Mesenchymal stem cell (in vitro differentiated cells and primary cell): ENCODE measurements at regions not wholly inside any gene's neighbourhood (a gene's known extent, or its start where the extent isn't known, plus 50 kb on each side); places are given as distances from the start of the nearest gene placed in this dataset.

Experiments used
- DNase-seq: peaks from one replicate; pipeline ENCODE4 v3.0.0-alpha.2; 2013
- H2AFZ ChIP-seq: one replicate; pipeline ENCODE4 v1.6.1; 2013; ENCODE audit warnings: low read depth, mild to moderate bottlenecking, control low read depth, inconsistent platforms, low read length, moderate library complexity
- H2AK5ac ChIP-seq: 2 replicates; pipeline ENCODE4 v1.6.1; 2013; ENCODE audit warnings: low read length, moderate library complexity, mild to moderate bottlenecking, inconsistent platforms; ENCODE audit not compliant: severe bottlenecking
- H2BK120ac ChIP-seq: one replicate; pipeline ENCODE4 v1.6.1; 2013; ENCODE audit warnings: low read depth, mild to moderate bottlenecking, inconsistent platforms, low read length, moderate library complexity
- H2BK12ac ChIP-seq, 2 experiments: one replicate each; pipeline ENCODE4 v1.6.1; 2013; ENCODE audit warnings: inconsistent platforms in 2 of 2, low read length in 2 of 2, mild to moderate bottlenecking in 2 of 2, moderate library complexity in 2 of 2, control low read depth in 1 of 2
- H2BK15ac ChIP-seq: one replicate; pipeline ENCODE4 v1.6.1; 2013; ENCODE audit warnings: mild to moderate bottlenecking, low read depth, inconsistent platforms; ENCODE audit not compliant: poor library complexity, severe bottlenecking
- H2BK5ac ChIP-seq: 2 replicates; pipeline ENCODE4 v1.6.1; 2013; ENCODE audit warnings: low read depth, mild to moderate bottlenecking, low read length, control low read depth, inconsistent platforms; ENCODE audit not compliant: poor library complexity, severe bottlenecking
- H3K14ac ChIP-seq, 2 experiments: one replicate each; pipeline ENCODE4 v1.6.1; 2013; ENCODE audit warnings: inconsistent platforms in 2 of 2, low read length in 2 of 2, control low read depth in 1 of 2, mild to moderate bottlenecking in 1 of 2, moderate library complexity in 1 of 2
- H3K18ac ChIP-seq, 2 experiments: one replicate each; pipeline ENCODE4 v1.6.1; 2013; ENCODE audit warnings: inconsistent platforms in 2 of 2, low read length in 2 of 2, control low read depth in 1 of 2, low read depth in 1 of 2, mild to moderate bottlenecking in 1 of 2
- H3K23ac ChIP-seq, 2 experiments: one replicate each; pipeline ENCODE4 v1.6.1; 2013; ENCODE audit warnings: inconsistent platforms in 2 of 2, low read length in 2 of 2, mild to moderate bottlenecking in 2 of 2, moderate library complexity in 2 of 2, control low read depth in 1 of 2
- H3K27ac ChIP-seq: 2 replicates; pipeline ENCODE4 v1.5.1; 2013; ENCODE audit warnings: mild to moderate bottlenecking, moderate library complexity, low read length, control low read depth, inconsistent platforms; ENCODE audit not compliant: poor library complexity, severe bottlenecking
- H3K27me3 ChIP-seq, 2 experiments: 2 replicates each; pipeline versions ENCODE4 v1.6.1 to v1.7.0; 2013; ENCODE audit warnings: low read length in 2 of 2, mild to moderate bottlenecking in 2 of 2, moderate library complexity in 2 of 2, control low read depth in 1 of 2, inconsistent platforms in 1 of 2; ENCODE audit not compliant: control insufficient read depth in 1 of 2, insufficient read depth in 1 of 2
- H3K36me3 ChIP-seq, 2 experiments: 2 replicates each; pipeline versions ENCODE4 v1.6.1 to v1.7.0; 2013; ENCODE audit warnings: low read length in 2 of 2, control low read depth in 1 of 2, inconsistent platforms in 1 of 2, low read depth in 1 of 2, mild to moderate bottlenecking in 1 of 2; ENCODE audit not compliant: insufficient read depth in 2 of 2, control insufficient read depth in 1 of 2
- H3K4ac ChIP-seq, 2 experiments: one replicate each; pipeline ENCODE4 v1.6.1; 2013; ENCODE audit warnings: inconsistent platforms in 2 of 2, low read length in 2 of 2, mild to moderate bottlenecking in 2 of 2, moderate library complexity in 2 of 2, control low read depth in 1 of 2, low read depth in 1 of 2
- H3K4me1 ChIP-seq: 2 replicates; pipeline ENCODE4 v1.6.1; 2013; ENCODE audit warnings: low read depth, low read length, control low read depth; ENCODE audit not compliant: control insufficient read depth, insufficient read depth
- H3K4me2 ChIP-seq: 2 replicates; pipeline ENCODE4 v1.6.1; 2013; ENCODE audit warnings: low read length, mild to moderate bottlenecking, inconsistent platforms; ENCODE audit not compliant: poor library complexity, severe bottlenecking
- H3K4me3 ChIP-seq, 2 experiments: 2 replicates each; pipeline versions ENCODE4 v1.5.1 to v1.7.0; 2013; ENCODE audit warnings: low read length in 2 of 2, mild to moderate bottlenecking in 2 of 2, control low read depth in 1 of 2, low read depth in 1 of 2; ENCODE audit not compliant: insufficient read depth in 1 of 2
- H3K79me1 ChIP-seq: replicated peaks from 2 replicates; pipeline ENCODE4 v1.6.1; 2013; ENCODE audit warnings: mild to moderate bottlenecking, control low read depth, low read length, inconsistent platforms; ENCODE audit not compliant: poor library complexity, severe bottlenecking
- H3K9ac ChIP-seq: 2 replicates; pipeline ENCODE4 v1.7.0; 2013; ENCODE audit warnings: mild to moderate bottlenecking, low read length, moderate library complexity
- H3K9me3 ChIP-seq: 2 replicates; pipeline ENCODE4 v1.7.0; 2013; ENCODE audit warnings: mild to moderate bottlenecking, low read length; ENCODE audit not compliant: control insufficient read depth
- H4K8ac ChIP-seq: one replicate; pipeline ENCODE4 v1.6.1; 2013; ENCODE audit warnings: inconsistent platforms, mild to moderate bottlenecking, low read length, moderate library complexity
- H4K91ac ChIP-seq: one replicate; pipeline ENCODE4 v1.6.1; 2013; ENCODE audit warnings: mild to moderate bottlenecking, low read length, inconsistent platforms
- WGBS: methylation state at CpG from one replicate; pipeline ENCODE4 v1.1.7; 2013; ENCODE audit warnings: mixed read lengths; 5-methylcytosine and 5-hydroxymethylcytosine counted together

DNA sequence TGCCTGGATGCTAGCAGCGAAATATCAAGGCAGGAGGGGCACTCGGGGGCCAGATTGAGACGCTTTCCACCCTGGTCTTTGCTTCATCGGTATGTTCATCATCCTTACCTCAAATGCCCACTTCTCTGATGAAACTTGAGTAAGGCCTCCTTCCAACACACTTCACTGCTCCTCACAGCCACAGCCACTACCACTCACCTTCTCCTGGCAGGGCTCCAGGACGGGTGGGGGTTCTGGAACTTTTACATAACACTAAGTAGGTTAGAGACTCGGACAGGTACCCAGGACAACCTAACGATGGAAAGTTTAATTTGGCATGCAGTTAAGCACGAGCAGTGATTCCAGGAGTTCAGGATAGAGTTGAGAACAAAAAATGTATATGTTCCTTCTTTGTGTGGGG lies 73.9 kb upstream of the SPAG17 start:
- H3K36me3 ChIP-seq, result no peaks in the 10 kb centered on the region
- no peak overlapping the region for H3K23ac ChIP-seq
- H3K9ac ChIP-seq, result no peak overlapping the region
- no peaks in the 10 kb centered on the region for H3K27me3 ChIP-seq
- no peak overlapping the region for H4K91ac ChIP-seq
- no peak overlapping the region for H2BK15ac ChIP-seq
- no peak overlapping the region for H2AK5ac ChIP-seq
- DNase-seq, result no peak
- H3K14ac ChIP-seq, result no peak overlapping the region
- H2BK5ac ChIP-seq, result no peak overlapping the region
- H3K18ac ChIP-seq, result no peak overlapping the region
- H2AFZ ChIP-seq, result no peak overlapping the region
- no peak overlapping the region for H3K4me2 ChIP-seq
- no peaks in the 10 kb centered on the region for H3K4me1 ChIP-seq
- H2BK120ac ChIP-seq, result no peak overlapping the region
- no peaks in the 10 kb centered on the region for H3K9me3 ChIP-seq
- no peak overlapping the region for H3K27ac ChIP-seq
- no peaks in the 10 kb centered on the region for H3K79me1 ChIP-seq
- H4K8ac ChIP-seq, result no peak overlapping the region
- H2BK12ac ChIP-seq, result no peak overlapping the region
- H3K4ac ChIP-seq, result no peak overlapping the region
- H3K4me3 ChIP-seq, result no peak overlapping the region
- 81% methylated on average over 8 of the region's 8 CpGs for WGBS

DNA sequence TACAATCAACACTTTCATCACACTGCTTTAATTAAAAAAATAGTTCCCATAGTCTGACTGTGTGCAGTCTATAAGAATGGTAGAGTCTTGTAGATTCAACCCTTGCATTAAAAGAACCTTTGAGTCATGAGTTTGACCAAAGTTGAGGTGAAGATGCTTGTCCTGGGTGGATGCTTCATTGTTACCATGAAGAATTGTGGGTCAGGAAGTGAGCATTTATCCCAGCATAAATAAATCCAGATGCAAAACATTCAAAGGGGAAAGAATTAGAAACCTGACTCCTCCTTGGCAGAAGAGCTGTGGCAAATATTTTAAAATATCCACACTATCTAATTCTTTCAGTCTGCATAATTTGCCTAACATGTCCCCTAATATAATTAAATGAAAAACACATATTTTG lies 72.9 kb upstream of the SPAG17 start:
- Histone ChIP-seq H4K91ac (no peak overlapping the region), H3K4me3 (no peak overlapping the region), H3K4me1 (no peaks in the 10 kb centered on the region), H3K9ac (no peak overlapping the region), H3K9me3 (no peaks in the 10 kb centered on the region), H2AFZ (no peak overlapping the region), H2AK5ac (no peak overlapping the region), H3K18ac (no peak overlapping the region), H3K27me3 (no peaks in the 10 kb centered on the region), H3K4ac (no peak overlapping the region), H3K79me1 (no peaks in the 10 kb centered on the region), H3K4me2 (no peak overlapping the region), H2BK120ac (no peak overlapping the region), H3K14ac (no peak overlapping the region), H2BK12ac (no peak overlapping the region), H2BK15ac (no peak overlapping the region), H3K27ac (no peak overlapping the region), H4K8ac (no peak overlapping the region), H3K36me3 (no peaks in the 10 kb centered on the region), H3K23ac (no peak overlapping the region), H2BK5ac (no peak overlapping the region)
- DNase-seq, result no peak

DNA sequence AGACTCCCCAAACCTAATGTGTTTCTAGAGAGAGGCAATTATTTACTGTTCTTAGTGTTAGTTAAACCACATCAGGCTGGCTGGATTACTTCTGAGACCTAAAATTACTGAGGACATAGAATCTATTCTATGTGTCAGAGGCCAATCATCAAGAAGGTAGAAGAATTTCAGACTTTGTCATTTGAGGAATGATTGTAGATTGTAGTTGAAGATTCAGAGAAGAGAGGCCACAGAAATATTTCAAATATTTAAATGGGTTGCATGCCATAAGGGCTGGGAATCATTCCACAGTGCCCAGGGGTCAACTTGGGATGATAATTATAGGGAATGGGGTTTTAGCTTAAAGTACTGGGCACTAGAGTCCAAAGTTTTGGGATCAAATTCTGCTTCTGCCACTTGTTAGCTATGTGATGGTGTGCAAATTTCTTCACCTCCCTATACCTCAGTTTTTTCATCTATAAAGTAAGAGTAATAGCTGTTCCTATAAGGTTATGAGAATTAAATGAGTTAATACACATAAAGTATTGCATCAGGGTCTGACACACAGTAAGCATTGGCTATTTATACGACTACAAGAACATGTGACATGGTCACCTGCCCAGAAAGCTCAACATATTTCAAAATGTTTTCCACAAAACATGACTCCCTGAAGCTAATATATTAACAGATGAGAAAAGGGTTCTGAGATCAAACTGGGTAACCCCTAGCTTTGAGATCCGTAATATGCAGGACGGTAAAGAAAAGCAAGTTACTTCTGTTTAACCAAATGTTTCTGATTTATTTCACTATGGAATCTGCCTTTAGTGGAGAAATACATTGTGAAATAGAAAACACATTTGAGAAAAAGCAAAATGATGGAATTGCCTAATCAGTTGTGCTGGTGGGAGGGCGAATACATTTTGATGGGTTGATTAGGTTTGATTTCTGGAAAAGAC lies 69.7 kb upstream of the SPAG17 start:
- Histone ChIP-seq H3K4me1 (no peaks in the 10 kb centered on the region), H3K79me1 (no peaks in the 10 kb centered on the region), H2BK12ac (no peak overlapping the region), H3K4me2 (no peak overlapping the region), H3K14ac (no peak overlapping the region), H3K27ac (no peak overlapping the region), H3K9ac (no peak overlapping the region), H2BK5ac (no peak overlapping the region), H2BK120ac (no peak overlapping the region), H3K27me3 (no peaks in the 10 kb centered on the region), H2BK15ac (no peak overlapping the region), H3K36me3 (no peaks in the 10 kb centered on the region), H2AK5ac (no peak overlapping the region), H4K91ac (no peak overlapping the region), H3K4me3 (no peak overlapping the region), H3K18ac (no peak overlapping the region), H3K23ac (no peak overlapping the region), H3K4ac (no peak overlapping the region), H4K8ac (no peak overlapping the region), H3K9me3 (no peaks in the 10 kb centered on the region), H2AFZ (no peak overlapping the region)
- DNase-seq, result no peak
- 70% methylated on average over 2 of the region's 4 CpGs for WGBS

DNA sequence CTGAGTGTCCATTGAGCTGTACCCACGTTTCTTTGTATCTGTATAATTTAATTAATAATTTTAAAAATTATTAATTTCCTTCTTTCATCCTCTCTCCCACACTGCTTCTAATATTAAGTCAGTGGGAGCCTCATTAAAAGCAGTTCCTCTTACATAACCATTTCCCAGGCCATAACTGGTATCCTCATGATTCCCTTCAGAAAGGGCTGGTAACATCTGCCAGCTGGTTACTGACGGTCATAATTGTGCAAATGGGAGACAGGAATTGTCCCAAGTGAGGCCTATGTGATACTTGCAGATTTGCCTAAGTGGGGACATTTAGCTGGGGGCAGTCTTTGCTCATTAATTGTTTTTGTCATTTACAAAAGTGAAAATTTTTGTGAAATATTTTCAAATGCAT lies 69.0 kb upstream of the SPAG17 start:
- no peak overlapping the region for H3K4me2 ChIP-seq
- no peaks in the 10 kb centered on the region for H3K36me3 ChIP-seq
- no peak overlapping the region for H2AK5ac ChIP-seq
- no peak overlapping the region for H2BK5ac ChIP-seq
- H2BK12ac ChIP-seq, result no peak overlapping the region
- no peak overlapping the region for H3K27ac ChIP-seq
- H3K4ac ChIP-seq, result no peak overlapping the region
- no peak for DNase-seq
- H4K91ac ChIP-seq, result no peak overlapping the region
- 67% methylated on average over 1 of the region's 2 CpGs for WGBS
- H3K18ac ChIP-seq, result no peak overlapping the region
- no peaks in the 10 kb centered on the region for H3K27me3 ChIP-seq
- no peak overlapping the region for H4K8ac ChIP-seq
- no peak overlapping the region for H2BK120ac ChIP-seq
- H3K9ac ChIP-seq, result no peak overlapping the region
- no peak overlapping the region for H2AFZ ChIP-seq
- H3K79me1 ChIP-seq, result no peaks in the 10 kb centered on the region
- H3K14ac ChIP-seq, result no peak overlapping the region
- H2BK15ac ChIP-seq, result no peak overlapping the region
- no peaks in the 10 kb centered on the region for H3K4me1 ChIP-seq
- no peaks in the 10 kb centered on the region for H3K9me3 ChIP-seq
- H3K4me3 ChIP-seq, result no peak overlapping the region
- no peak overlapping the region for H3K23ac ChIP-seq
